HEK293 (cell line): ENCODE measurements at regions not wholly inside any gene's neighbourhood (a gene's known extent, or its start where the extent isn't known, plus 50 kb on each side); places are given as distances from the start of the nearest gene placed in this dataset.

Experiments
- CTCF ChIA-PET: fragments of 350-600 bp; formaldehyde crosslinking; extraction: SDS; loops from one replicate; lab custom pipeline; 2021; ENCODE audit warnings: antibody characterized with exemption; lab: Yijun Ruan, JAX
- POLR2A ChIA-PET: fragments of 300-600 bp; formaldehyde crosslinking; extraction: SDS; loops from one replicate; lab custom pipeline; 2020; ENCODE audit warnings: antibody characterized with exemption, inconsistent platforms; lab: Yijun Ruan, JAX
- H3K27ac ChIP-seq: fragments of 200-500 bp; sonication (Bioruptor generic); 2 replicates; pipeline ENCODE4 v1.5.1; 2014; ENCODE audit warnings: low read depth, low read length, control low read depth, inconsistent platforms; ENCODE audit errors: extremely low read depth
- H3K36me3 ChIP-seq, 2 experiments: fragments of 200-500 bp in 1 of 2; sonication (Bioruptor generic) in 1 of 2; 1 replicate in 1 of 2; 2 replicates in 1 of 2; pipeline ENCODE4 v1.5.1; 2014 to 2017; ENCODE audit warnings: inconsistent platforms in 2 of 2, low read length in 2 of 2; ENCODE audit not compliant: control insufficient read depth in 2 of 2, insufficient read depth in 1 of 2
- H3K4me1 ChIP-seq: fragments of 200-500 bp; sonication (Bioruptor generic); 2 replicates; pipeline ENCODE4 v1.5.1; 2014; ENCODE audit warnings: mild to moderate bottlenecking, low read length, inconsistent platforms; ENCODE audit not compliant: control insufficient read depth, insufficient read depth
- H3K4me3 ChIP-seq: 2 replicates; pipeline ENCODE4 v1.5.1; 2011; ENCODE audit warnings: low read depth, mild to moderate bottlenecking, control low read depth, low read length, moderate library complexity
- H3K9me3 ChIP-seq: fragments of 200-500 bp; sonication (Bioruptor generic); 2 replicates; pipeline ENCODE4 v1.5.1; 2014; ENCODE audit warnings: low read depth, low read length, inconsistent platforms; ENCODE audit not compliant: control insufficient read depth, insufficient read depth
- KLF16 ChIP-seq: fragments of 450-650 bp; formaldehyde crosslinking; IDR thresholded peaks from 2 replicates; pipeline ENCODE4 v1.5.1; 2017; ENCODE audit warnings: missing biosample characterization, missing genetic modification characterization
- ZBTB8A ChIP-seq: fragments of 450-650 bp; formaldehyde crosslinking; IDR thresholded peaks from 2 replicates; pipeline ENCODE4 v1.5.1; 2016; ENCODE audit warnings: missing biosample characterization, missing genetic modification characterization
- ZNF184 ChIP-seq: fragments of 450-650 bp; IDR thresholded peaks from 2 replicates; pipeline ENCODE4 v1.5.1; 2018; ENCODE audit warnings: missing biosample characterization, mild to moderate bottlenecking, missing genetic modification characterization
- ZNF324 ChIP-seq: fragments of 450-650 bp; formaldehyde crosslinking; IDR thresholded peaks from 2 replicates; pipeline ENCODE4 v1.5.1; 2016; ENCODE audit warnings: missing biosample characterization, missing genetic modification characterization
- ZNF521 ChIP-seq: fragments of 450-650 bp; formaldehyde crosslinking; IDR thresholded peaks from 2 replicates; pipeline ENCODE4 v1.5.1; 2017; ENCODE audit warnings: missing biosample characterization, mild to moderate bottlenecking, missing genetic modification characterization
- ZNF549 ChIP-seq: fragments of 450-650 bp; IDR thresholded peaks from 2 replicates; pipeline ENCODE4 v1.5.1; 2018; ENCODE audit warnings: missing biosample characterization, missing genetic modification characterization, mild to moderate bottlenecking, inconsistent platforms, moderate library complexity
- ZNF555 ChIP-seq: fragments of 450-650 bp; formaldehyde crosslinking; conservative IDR thresholded peaks from 2 replicates; pipeline ENCODE4 v1.5.1; 2017; ENCODE audit warnings: missing biosample characterization, mild to moderate bottlenecking, missing genetic modification characterization, inconsistent platforms
- ZNF776 ChIP-seq: fragments of 450-650 bp; formaldehyde crosslinking; IDR thresholded peaks from 2 replicates; pipeline ENCODE4 v1.5.0; 2017; ENCODE audit warnings: missing biosample characterization, missing genetic modification characterization, borderline replicate concordance
- TF ChIP-seq, protein P1 (sequence below): fragments of 450-650 bp; formaldehyde crosslinking; IDR thresholded peaks from 2 replicates; pipeline ENCODE4 v1.5.1; 2017; ENCODE audit warnings: missing biosample characterization, missing genetic modification characterization
- TF ChIP-seq, protein P2 (sequence below): fragments of 450-650 bp; formaldehyde crosslinking; IDR thresholded peaks from 2 replicates; pipeline ENCODE4 v1.5.1; 2016; ENCODE audit warnings: missing biosample characterization, missing genetic modification characterization, borderline replicate concordance

DNA sequence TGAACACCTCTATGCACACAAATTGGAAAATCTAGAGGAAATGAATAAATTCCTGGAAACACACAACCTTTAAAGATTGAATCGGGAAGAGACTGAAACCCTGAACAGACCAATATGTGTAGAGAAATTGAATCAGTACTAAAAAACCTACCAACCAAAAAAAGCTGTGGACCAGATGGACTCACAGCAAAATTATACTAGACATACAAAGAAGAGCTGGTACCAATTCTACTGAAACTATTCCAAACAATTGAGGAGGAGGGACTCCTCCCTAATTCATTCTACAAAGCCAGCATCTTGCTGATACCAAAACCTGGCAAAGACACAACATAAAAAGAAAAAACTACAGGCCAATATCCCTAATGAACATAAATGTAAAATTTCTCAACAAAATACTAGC, 54.4 kb upstream of the SEZ6L start:
- Histone ChIP-seq H3K9me3 (no peaks in the 10 kb centered on the region), H3K4me3 (no peak overlapping the region), H3K27ac (no peak overlapping the region), H3K36me3 (no peaks in the 10 kb centered on the region), H3K4me1 (no peaks in the 10 kb centered on the region)
- no peak for TF ChIP-seq ZNF324 (tag by site-specific recombination)
- TF ChIP-seq ZBTB8A (tag by site-specific recombination) = no peak
- no peak for TF ChIP-seq ZNF184 (tag by site-specific recombination)
- no peak for TF ChIP-seq ZNF521
- no peak for TF ChIP-seq KLF16 (tag by site-specific recombination)
- TF ChIP-seq, protein P1, sequence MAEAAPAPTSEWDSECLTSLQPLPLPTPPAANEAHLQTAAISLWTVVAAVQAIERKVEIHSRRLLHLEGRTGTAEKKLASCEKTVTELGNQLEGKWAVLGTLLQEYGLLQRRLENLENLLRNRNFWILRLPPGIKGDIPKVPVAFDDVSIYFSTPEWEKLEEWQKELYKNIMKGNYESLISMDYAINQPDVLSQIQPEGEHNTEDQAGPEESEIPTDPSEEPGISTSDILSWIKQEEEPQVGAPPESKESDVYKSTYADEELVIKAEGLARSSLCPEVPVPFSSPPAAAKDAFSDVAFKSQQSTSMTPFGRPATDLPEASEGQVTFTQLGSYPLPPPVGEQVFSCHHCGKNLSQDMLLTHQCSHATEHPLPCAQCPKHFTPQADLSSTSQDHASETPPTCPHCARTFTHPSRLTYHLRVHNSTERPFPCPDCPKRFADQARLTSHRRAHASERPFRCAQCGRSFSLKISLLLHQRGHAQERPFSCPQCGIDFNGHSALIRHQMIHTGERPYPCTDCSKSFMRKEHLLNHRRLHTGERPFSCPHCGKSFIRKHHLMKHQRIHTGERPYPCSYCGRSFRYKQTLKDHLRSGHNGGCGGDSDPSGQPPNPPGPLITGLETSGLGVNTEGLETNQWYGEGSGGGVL (tag by site-specific recombination) = no peak
- TF ChIP-seq, protein P2, sequence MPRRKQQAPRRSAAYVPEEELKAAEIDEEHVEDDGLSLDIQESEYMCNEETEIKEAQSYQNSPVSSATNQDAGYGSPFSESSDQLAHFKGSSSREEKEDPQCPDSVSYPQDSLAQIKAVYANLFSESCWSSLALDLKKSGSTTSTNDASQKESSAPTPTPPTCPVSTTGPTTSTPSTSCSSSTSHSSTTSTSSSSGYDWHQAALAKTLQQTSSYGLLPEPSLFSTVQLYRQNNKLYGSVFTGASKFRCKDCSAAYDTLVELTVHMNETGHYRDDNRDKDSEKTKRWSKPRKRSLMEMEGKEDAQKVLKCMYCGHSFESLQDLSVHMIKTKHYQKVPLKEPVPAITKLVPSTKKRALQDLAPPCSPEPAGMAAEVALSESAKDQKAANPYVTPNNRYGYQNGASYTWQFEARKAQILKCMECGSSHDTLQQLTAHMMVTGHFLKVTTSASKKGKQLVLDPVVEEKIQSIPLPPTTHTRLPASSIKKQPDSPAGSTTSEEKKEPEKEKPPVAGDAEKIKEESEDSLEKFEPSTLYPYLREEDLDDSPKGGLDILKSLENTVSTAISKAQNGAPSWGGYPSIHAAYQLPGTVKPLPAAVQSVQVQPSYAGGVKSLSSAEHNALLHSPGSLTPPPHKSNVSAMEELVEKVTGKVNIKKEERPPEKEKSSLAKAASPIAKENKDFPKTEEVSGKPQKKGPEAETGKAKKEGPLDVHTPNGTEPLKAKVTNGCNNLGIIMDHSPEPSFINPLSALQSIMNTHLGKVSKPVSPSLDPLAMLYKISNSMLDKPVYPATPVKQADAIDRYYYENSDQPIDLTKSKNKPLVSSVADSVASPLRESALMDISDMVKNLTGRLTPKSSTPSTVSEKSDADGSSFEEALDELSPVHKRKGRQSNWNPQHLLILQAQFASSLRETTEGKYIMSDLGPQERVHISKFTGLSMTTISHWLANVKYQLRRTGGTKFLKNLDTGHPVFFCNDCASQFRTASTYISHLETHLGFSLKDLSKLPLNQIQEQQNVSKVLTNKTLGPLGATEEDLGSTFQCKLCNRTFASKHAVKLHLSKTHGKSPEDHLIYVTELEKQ (tag by site-specific recombination) = no peak
- no peak for TF ChIP-seq ZNF776 (tag by site-specific recombination)
- POLR2A ChIA-PET = no interaction called here
- CTCF ChIA-PET = no interaction called here

DNA sequence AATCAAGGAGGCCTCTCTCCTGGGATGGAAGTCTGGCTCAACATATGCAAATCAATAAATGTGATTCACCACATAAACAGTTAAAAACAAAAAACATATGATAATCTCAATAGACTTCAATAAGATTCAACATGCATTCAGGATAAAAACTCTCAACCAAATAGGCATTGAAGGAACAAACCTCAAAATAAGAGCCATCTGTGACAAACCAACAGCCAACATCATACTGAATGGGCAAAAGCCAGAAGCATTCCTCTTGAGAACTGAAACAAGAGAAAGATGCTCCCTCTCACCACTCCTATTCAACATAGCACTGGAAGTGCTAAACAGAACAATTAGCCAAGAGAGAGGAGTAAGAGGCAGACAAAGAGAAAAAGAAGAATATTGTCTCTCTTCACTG, 54.0 kb upstream of the SEZ6L start:
- no peaks in the 10 kb centered on the region for H3K9me3 ChIP-seq
- no peaks in the 10 kb centered on the region for H3K4me1 ChIP-seq
- CTCF ChIA-PET = no interaction called here
- H3K4me3 ChIP-seq = no peak overlapping the region
- POLR2A ChIA-PET = no interaction called here
- no peak overlapping the region for H3K27ac ChIP-seq
- H3K36me3 ChIP-seq = no peaks in the 10 kb centered on the region
- TF ChIP-seq ZNF549 (tag by site-specific recombination) = no peak
- no peak for TF ChIP-seq ZNF555 (tag by site-specific recombination)
